GM18502 (cell line): ENCODE measurements at regions not wholly inside any gene's neighbourhood (a gene's known extent, or its start where the extent isn't known, plus 50 kb on each side); places are given as distances from the start of the nearest gene placed in this dataset.
A peak's percentile ranks its signal among the peaks of the same experiment; 100 is the strongest.

ENCODE experiments used
- ATAC-seq: cut with Tn5 transposase; IDR thresholded peaks from one replicate; pipeline ENCODE4 v1.9.1; 2021; ENCODE audit warnings: mild to moderate bottlenecking; ENCODE audit not compliant: unreplicated experiment, poor library complexity

DNA sequence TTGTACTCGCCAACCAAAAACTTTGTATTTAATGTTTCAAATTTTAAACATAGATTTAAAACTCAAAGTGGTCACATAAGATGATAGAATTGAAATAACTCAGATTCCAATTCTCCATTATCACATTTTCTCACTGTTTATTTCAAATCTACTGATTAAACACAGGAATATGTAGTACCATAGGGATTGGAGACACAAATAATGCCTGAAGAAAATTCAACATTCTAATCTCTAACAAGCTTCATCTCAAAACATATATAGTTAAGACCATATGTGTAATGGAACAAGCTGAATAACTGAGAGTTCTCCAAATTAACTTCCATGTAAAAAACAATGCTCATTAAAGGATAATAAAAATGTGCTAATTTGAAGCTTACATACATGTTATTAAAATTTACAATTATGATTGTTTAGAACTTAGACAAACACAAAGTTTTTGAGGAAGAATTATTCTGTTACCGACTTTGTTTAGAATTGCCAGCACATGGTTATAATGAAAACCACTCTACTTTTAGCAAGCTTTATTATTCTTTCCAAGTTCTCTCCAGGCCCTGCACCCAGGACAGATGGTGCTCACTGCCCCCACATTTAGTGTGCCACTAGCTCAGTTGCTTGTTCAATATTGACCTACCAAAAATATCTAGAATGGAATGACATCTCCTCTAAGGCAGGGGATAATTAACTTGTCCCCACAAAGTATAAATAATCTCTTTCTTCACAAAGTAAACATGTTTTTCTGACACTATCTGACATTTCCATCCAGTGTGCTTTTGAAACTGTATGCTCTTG lies 467.2 kb downstream of the TTLL7 start:
- no peak for ATAC-seq

GRCh38 chr1:83530506-83530905 lies 468.4 kb downstream of the TTLL7 start:
- no peak for ATAC-seq

- ATAC-seq: no peak
These were observed 470.9 kb downstream of the TTLL7 start for GRCh38 chr1:83527987-83528386.

- ATAC-seq: no peak
These were observed 478.1 kb downstream of the TTLL7 start for GRCh38 chr1:83520797-83521196.

DNA sequence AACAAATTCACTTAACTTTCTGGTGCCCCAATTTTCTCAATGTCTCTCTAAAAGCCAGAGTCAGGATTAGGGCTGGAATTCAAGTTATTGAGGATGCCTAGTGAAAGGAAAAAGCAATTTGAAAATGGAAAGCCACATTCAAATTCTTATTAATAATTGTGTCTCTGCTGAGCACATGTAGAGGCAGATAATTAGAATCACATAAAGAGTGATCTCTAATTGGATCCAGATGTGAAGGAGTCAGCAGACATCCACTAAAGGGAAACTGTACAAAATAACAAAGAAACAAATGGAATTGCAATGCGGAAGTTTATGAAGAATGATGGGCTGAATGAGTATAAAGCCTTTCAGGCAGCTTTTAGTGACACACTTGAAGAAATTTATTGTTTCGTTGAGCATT lies 482.6 kb downstream of the TTLL7 start:
- ATAC-seq: no peak

- no peak for ATAC-seq
These were observed 483.3 kb downstream of the TTLL7 start for GRCh38 chr1:83515578-83516154.

DNA sequence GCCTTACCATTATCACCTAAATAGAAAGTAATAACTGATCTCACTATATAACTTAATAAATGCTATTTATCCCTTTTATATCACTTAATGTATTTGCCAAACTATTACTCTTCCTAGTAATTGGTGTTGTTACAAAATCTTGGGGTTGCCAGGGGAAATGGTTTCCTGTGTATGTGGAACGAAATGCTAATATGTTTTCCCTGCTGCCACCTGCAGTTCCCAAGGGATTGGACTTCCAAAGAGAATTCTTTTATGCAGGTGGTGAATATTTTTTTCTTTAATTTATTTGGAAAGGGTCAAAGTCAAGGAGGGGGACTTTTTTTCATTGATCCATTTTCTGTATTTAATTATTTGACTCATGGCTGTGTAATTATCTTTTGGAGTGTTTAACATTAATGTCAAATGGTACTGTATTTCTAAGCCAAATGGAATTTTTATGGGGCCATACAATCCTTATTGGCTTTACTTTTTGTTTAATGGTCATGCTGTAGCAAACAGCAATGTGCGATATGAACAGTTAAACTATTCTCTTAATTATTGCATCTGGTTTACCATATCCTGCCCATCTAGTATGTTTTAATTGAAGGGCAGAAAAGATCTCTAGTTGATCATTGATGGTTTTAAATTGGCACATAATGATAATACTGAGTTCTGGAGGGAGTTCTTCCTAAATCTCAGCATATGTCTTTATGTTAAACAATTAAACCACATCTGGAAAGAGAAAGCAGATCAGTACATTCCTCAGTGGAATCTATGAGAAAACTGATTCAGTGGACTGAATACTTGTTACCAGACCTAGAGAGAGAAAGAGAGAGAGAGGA lies 486.3 kb downstream of the TTLL7 start:
- no peak for ATAC-seq

GRCh38 chr1:83511146-83511726 lies 487.7 kb downstream of the TTLL7 start:
- no peak for ATAC-seq

GRCh38 chr1:83509301-83509781 lies 489.6 kb downstream of the TTLL7 start:
- no peak for ATAC-seq

- peak; percentile 98 for ATAC-seq
These were observed 490.3 kb downstream of the TTLL7 start for GRCh38 chr1:83508485-83509151.

DNA sequence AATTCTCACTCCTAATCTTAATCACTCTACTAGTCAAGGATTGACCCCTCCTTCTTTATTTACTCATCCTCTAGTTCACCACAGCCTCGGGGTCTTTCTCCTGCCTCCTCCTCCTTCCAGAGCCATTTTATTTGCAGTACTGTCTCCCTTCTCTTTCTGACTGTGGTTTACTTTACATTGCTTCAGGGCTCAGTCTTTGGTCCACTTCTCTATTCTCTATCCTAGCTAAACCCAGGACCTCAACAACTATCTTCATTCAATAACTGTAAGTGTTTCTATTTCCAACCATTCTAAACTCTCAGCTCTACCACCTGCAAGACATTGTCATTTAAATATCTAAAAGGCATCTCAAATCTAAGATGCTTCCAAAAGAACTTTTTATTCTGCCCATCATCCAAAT lies 493.8 kb downstream of the TTLL7 start:
- no peak for ATAC-seq

- no peak for ATAC-seq
These were observed 495.8 kb downstream of the TTLL7 start for GRCh38 chr1:83503153-83503552.

DNA sequence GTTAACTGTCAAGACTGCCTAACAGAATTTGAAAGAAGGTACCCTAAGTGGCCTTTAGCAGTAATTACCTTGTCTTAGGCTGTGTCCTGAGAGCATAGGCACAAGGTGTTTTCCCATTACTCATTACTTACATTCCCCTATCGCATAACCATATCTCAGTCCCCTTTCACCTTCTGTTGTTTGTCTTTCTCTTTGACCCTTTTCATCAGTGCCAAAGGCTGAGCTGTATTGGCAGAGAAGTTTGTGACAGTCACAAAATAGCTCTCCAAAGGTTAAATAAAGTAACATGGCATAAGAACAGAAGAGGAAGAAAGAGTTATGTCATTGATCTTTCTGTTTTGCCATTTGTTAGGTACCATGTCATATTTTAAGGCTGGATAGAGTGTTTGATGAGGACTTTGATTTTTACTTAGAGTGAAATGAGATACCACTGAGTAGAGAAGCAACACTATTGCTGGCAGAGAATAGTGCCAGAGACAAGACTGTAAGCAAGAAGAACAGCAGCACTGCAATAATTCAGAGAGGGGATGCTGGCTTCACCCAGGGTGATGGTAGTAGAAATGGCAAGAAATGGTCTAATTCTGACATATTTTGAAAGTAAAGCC lies 497.8 kb downstream of the TTLL7 start:
- ATAC-seq: peak; percentile 91

DNA sequence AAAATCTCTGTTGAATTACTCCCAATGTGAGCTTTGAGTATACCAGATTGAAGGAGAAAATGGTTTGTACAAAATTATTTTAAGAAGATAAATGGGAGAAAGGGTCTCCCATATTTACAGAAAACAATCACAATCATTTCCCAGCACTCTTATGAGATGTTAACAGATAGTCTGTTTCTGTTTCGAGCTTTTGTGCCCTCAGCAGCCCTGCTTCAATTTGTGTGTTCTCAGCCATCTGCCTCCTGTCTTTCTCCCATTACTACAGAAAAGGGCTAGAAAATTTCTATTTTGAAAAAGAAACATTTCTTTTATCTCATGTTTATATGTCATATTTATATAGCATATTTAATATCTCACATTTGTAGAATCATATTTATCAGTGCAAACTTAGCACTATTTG lies 498.4 kb downstream of the TTLL7 start:
- ATAC-seq: peak; percentile 26

DNA sequence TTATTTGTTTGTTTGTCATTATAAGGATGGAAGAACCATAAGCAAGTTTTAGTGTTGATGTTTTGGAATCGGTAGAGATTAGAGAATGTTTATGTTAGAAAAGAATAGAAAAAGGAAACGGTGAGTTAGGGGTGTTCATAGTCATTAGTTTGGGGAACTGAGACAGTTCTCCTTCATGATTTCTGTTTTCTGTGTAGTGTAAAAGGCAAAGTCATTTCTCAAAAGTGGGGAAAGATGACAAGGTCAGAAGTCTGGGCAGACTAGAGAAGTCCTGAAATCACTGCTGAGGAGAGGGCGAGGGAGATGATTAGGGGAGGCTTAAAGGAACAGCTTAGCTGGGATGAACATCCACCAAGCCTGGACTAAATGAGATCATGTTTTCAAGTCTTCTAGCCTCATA lies 498.9 kb downstream of the TTLL7 start:
- peak; percentile 60 for ATAC-seq

DNA sequence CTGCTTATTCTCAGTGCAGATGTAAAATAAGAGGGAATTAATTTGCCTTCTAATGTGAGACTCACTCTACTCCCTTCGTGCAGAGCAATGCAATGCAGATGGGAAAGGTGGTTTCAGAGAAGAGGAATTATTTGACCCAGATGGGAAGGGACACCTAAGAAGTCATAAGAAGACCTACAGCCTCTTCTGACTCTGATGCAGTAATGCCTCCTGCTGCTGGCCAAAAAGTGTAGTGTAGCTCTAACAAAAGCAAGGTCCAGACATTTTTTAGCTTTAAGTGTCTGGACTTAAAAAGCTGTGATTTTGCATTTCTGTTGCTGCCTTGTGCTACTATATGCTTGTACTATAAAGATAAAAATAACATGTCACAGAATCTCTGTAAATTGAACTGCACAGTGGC lies 501.4 kb downstream of the TTLL7 start:
- no peak for ATAC-seq

DNA sequence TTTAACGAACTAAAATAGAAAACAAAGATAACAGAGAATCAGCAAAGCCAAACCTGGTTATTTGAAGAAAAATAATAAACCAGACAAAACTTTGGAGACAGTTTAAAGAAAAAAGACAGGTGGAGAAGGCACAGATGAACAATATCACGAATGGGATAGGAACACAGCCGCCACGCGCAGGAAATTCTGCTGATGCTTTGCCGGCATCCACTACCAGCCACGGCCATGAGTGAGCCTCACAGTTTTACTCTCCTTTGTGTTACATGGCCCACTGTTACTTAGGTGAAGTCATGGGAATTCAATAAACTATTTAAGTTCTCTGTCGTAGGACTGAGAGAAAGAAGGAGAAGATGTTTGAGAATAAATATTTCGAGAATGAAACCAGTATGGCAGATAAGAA lies 503.4 kb downstream of the TTLL7 start:
- ATAC-seq: no peak

DNA sequence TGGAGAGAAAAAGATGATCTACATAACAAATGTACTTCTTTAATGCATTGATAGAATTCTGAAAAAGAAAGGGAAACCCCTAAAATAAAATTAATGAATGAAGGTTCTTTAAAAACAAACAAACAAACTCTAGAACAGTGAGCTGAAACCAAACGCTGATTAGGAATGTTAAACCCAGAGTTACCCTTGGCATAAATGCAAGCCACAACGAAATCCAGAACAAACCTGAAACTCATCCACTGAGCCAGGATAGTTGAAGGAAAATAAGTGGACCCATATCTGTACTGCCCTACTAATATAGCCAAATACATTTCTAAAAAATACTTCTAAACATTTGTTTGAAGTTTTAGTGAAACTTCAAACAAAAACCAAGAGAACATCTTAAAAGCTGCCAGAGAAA lies 505.3 kb downstream of the TTLL7 start:
- no peak for ATAC-seq

DNA sequence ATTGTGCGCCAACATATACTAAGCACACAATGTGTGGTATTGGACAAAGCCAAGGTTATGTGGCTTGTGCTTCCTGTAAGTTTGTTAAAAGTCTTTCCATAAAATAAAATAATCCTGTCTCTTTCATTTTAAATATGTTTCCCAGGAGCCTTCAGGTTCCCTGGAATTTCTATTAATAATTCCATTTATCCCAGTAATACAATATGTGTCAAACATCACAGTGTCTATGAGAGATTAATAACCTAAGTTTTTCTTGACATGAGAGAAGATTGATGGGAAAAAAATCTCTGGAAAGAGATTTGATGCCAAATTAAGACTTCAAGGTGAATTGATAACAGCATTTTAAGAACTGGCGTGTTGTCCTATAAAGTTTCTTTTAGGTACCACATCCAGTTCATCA lies 507.0 kb downstream of the TTLL7 start:
- ATAC-seq: no peak

GRCh38 chr1:83490988-83491387 lies 507.9 kb downstream of the TTLL7 start:
- ATAC-seq: no peak
